Mesodermal cell (in vitro differentiated cells): ENCODE measurements at regions not wholly inside any gene's neighbourhood (a gene's known extent, or its start where the extent isn't known, plus 50 kb on each side); places are given as distances from the start of the nearest gene placed in this dataset.

Experiments
- H3K27ac ChIP-seq: 2 replicates; pipeline ENCODE4 v1.7.0; 2013; ENCODE audit warnings: mild to moderate bottlenecking, low read depth, low read length, moderate library complexity; ENCODE audit not compliant: severe bottlenecking
- H3K36me3 ChIP-seq: 2 replicates; pipeline ENCODE4 v1.7.1; 2013; ENCODE audit warnings: mild to moderate bottlenecking, low read length, moderate library complexity; ENCODE audit not compliant: control insufficient read depth, insufficient read depth
- H3K4me1 ChIP-seq: one replicate; pipeline ENCODE4 v1.7.1; 2013; ENCODE audit warnings: mild to moderate bottlenecking, low read length; ENCODE audit not compliant: insufficient read depth, control insufficient read depth, poor library complexity, severe bottlenecking
- H3K4me3 ChIP-seq: 2 replicates; pipeline ENCODE4 v1.7.0; 2013; ENCODE audit warnings: low read length, control low read depth, mild to moderate bottlenecking; ENCODE audit not compliant: insufficient read depth, poor library complexity, severe bottlenecking; ENCODE audit errors: extremely low read depth
- H3K9me3 ChIP-seq: 2 replicates; pipeline ENCODE4 v1.7.1; 2013; ENCODE audit warnings: mild to moderate bottlenecking, low read length, moderate library complexity; ENCODE audit not compliant: control insufficient read depth
- WGBS, 2 experiments: methylation state at CpG; one replicate each; pipeline ENCODE4 v1.1.5; 2013; ENCODE audit warnings: missing lambda C conversion rate in 2 of 2; ENCODE audit not compliant: insufficient coverage in 2 of 2; 5-methylcytosine and 5-hydroxymethylcytosine counted together

- H3K27ac ChIP-seq: no peak overlapping the region
These were observed 314.0 kb downstream of the GBA3 start for GRCh38 chr4:23006756-23007155.

GRCh38 chr4:23005691-23006090 is 313.0 kb downstream of the GBA3 start:
- Histone ChIP-seq H3K27ac (no peak overlapping the region), H3K36me3 (no peaks in the 10 kb centered on the region), H3K9me3 (peaks cover 3% of the 10 kb centered on the region), H3K4me1 (no peaks in the 10 kb centered on the region), H3K4me3 (no peak overlapping the region)
- no CpG with 5 or more reads among the region's 1 CpG for WGBS, 2 experiments

More at GRCh38 chr4:23006756-23007155, 314.0 kb downstream of the GBA3 start:
- no peaks in the 10 kb centered on the region for H3K4me1 ChIP-seq
- H3K9me3 ChIP-seq: peaks cover 3% of the 10 kb centered on the region
- no peak overlapping the region for H3K4me3 ChIP-seq
- H3K36me3 ChIP-seq: no peaks in the 10 kb centered on the region

- no peaks in the 10 kb centered on the region for H3K9me3 ChIP-seq
- 100% methylated on average over 1 to 2 of the region's 2 CpGs for WGBS, 2 experiments
These were observed 308.7 kb downstream of the GBA3 start for GRCh38 chr4:23001478-23001877.

GRCh38 chr4:22999419-22999818 is 306.7 kb downstream of the GBA3 start:
- Histone ChIP-seq H3K9me3 (no peaks in the 10 kb centered on the region), H3K36me3 (no peaks in the 10 kb centered on the region), H3K4me1 (no peaks in the 10 kb centered on the region), H3K27ac (no peak overlapping the region), H3K4me3 (no peak overlapping the region)
- 93% methylated on average over 2 of the region's 2 CpGs; no CpG with 5 or more reads in 1 of the 2 experiments for WGBS, 2 experiments

More at GRCh38 chr4:23001478-23001877, 308.7 kb downstream of the GBA3 start:
- Histone ChIP-seq H3K4me1 (no peaks in the 10 kb centered on the region), H3K27ac (no peak overlapping the region), H3K36me3 (no peaks in the 10 kb centered on the region), H3K4me3 (no peak overlapping the region)

- WGBS, 2 experiments: 96 to 97% methylated on average over 7 to 10 of the region's 12 CpGs
- Histone ChIP-seq H3K4me3 (no peak overlapping the region), H3K27ac (no peak overlapping the region), H3K9me3 (no peaks in the 10 kb centered on the region), H3K4me1 (no peaks in the 10 kb centered on the region), H3K36me3 (no peaks in the 10 kb centered on the region)
These were observed 304.9 kb downstream of the GBA3 start for GRCh38 chr4:22997358-22998224.

- H3K4me3 ChIP-seq: no peak overlapping the region
- no peak overlapping the region for H3K27ac ChIP-seq
- no peaks in the 10 kb centered on the region for H3K36me3 ChIP-seq
- no CpG with 5 or more reads among the region's 1 CpG for WGBS, 2 experiments
- H3K9me3 ChIP-seq: no peaks in the 10 kb centered on the region
- peaks cover 11% of the 10 kb centered on the region for H3K4me1 ChIP-seq
These were observed 298.8 kb downstream of the GBA3 start for GRCh38 chr4:22991576-22991975.

GRCh38 chr4:22988526-22988925 is 295.8 kb downstream of the GBA3 start:
- Histone ChIP-seq H3K4me3 (no peak overlapping the region), H3K27ac (no peak overlapping the region), H3K9me3 (no peaks in the 10 kb centered on the region), H3K4me1 (peaks cover 11% of the 10 kb centered on the region), H3K36me3 (no peaks in the 10 kb centered on the region)

GRCh38 chr4:22987870-22988269 is 295.1 kb downstream of the GBA3 start:
- Histone ChIP-seq H3K9me3 (no peaks in the 10 kb centered on the region), H3K27ac (no peak overlapping the region), H3K36me3 (no peaks in the 10 kb centered on the region), H3K4me3 (no peak overlapping the region), H3K4me1 (peaks cover 11% of the 10 kb centered on the region)
- WGBS, 2 experiments: 73 to 83% methylated on average over 1 to 3 of the region's 5 CpGs

- Histone ChIP-seq H3K4me1 (peaks cover 11% of the 10 kb centered on the region), H3K36me3 (no peaks in the 10 kb centered on the region), H3K9me3 (no peaks in the 10 kb centered on the region), H3K27ac (no peak overlapping the region), H3K4me3 (no peak overlapping the region)
- WGBS, 2 experiments: 100% methylated on average over 2 of the region's 2 CpGs; no CpG with 5 or more reads in 1 of the 2 experiments
These were observed 294.1 kb downstream of the GBA3 start for GRCh38 chr4:22986881-22987280.

GRCh38 chr4:22986262-22986661 is 293.5 kb downstream of the GBA3 start:
- H3K4me3 ChIP-seq: no peak overlapping the region
- H3K27ac ChIP-seq: no peak overlapping the region
- no peaks in the 10 kb centered on the region for H3K36me3 ChIP-seq
- H3K9me3 ChIP-seq: no peaks in the 10 kb centered on the region
- peaks cover 11% of the 10 kb centered on the region for H3K4me1 ChIP-seq

GRCh38 chr4:22984390-22984789 is 291.7 kb downstream of the GBA3 start:
- Histone ChIP-seq H3K36me3 (no peaks in the 10 kb centered on the region), H3K27ac (no peak overlapping the region), H3K4me1 (peaks cover 11% of the 10 kb centered on the region), H3K9me3 (no peaks in the 10 kb centered on the region), H3K4me3 (no peak overlapping the region)
- WGBS, 2 experiments: 94 to 100% methylated on average over 1 to 2 of the region's 2 CpGs
